GM18951 (cell line): ENCODE measurements at regions not wholly inside any gene's neighbourhood (a gene's known extent, or its start where the extent isn't known, plus 50 kb on each side); places are given as distances from the start of the nearest gene placed in this dataset.

Experiments
- POLR2A ChIP-seq: IDR thresholded peaks from 4 replicates; pipeline ENCODE4 v1.6.1; 2011; ENCODE audit warnings: mild to moderate bottlenecking; ENCODE audit not compliant: insufficient read length, insufficient read depth; ENCODE audit errors: extremely low read depth
- in situ Hi-C: fragments of 300-500 bp; cut with MboI; formaldehyde crosslinking; loops from one replicate; pipeline ENCODE4 v1.12.0; 2022; ENCODE audit warnings: low sequenced_read_pairs, mixed read lengths, inconsistent platforms; ENCODE audit not compliant: unreplicated experiment

DNA sequence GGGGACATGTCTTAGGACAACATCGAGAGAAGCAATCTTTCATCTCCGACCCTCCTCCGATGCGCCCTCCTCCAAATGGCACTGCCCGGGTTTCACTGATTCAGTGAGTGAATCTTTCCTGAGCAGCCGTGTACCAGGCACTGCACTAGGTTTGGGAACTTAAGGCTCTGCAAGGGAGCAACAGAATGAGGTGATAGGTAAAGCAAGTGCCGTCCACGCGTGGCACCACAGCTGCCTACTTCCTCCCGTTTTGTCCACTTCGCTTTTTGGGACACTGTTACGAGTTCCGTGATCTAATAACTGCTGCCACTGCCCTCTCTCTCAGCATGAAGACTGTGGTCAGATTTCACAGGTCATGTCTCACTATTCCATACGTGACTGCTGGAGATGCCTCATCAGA is 131.0 kb downstream of the TEX29 start:
- in situ Hi-C loops, result no loop called here
- TF ChIP-seq POLR2A, result no peak

DNA sequence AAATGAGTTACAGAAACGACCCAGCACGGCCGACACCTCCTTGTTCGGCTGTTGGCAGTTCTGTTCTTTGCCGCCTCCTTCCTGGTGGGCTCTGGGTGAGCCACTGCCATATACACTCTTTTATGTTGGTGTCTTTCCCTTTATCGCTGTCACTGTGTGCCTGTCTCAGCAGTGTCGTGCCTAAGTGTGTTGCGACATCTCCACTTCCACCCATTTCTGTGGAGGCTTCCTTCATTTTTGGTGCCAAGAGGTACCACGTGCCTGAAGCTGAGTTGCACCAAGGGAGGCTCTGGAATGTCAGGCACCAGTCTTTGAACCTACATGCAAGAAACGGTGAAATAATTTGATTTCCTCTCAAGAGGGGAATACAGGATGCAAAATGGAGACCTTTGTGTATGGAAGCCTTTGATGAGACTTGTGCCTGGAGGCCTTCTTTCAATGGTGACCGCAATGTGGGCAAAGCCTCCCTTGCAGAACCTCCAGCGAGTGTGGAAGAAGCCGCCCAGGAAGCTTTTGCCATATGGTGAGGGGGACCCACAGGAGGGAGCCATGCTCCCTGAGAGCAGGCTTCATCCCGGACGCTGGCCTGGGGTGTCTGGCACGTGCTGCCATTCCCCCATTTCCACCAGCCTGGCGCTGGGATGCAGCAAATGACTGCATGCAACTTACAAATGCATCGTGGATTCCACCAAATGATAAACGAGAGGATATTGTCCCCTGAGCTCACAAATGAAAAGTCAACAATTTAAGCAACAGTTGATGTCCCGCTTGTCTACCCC is 136.2 kb downstream of the TEX29 start:
- in situ Hi-C loops, result no loop called here
- TF ChIP-seq POLR2A, result no peak

DNA sequence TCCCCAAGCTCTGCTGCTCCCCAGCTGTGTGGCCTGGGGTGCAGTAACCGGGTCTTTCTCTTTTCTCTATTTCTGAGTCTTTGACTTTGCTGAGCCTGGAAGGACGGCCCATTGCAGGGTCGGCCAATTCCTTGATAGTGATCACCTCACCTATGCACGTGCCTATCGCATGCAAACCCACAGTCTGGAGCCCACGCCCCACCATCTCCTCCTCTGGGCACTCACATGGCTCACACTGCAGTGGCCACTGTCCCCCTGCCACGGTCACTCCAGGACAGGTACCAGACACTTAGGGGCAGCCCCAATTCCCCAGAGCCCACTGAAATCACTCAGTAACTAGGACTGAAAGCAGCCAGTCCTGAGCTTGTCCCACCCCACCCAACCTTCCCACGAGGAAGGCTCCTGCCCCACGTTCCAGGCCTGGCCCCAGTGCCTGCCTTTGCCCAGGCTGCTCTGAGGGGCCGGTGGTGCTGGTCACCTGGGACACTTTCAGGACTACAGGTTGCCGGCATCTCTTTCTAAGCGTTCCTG is 137.6 kb downstream of the TEX29 start:
- in situ Hi-C loops, result no loop called here
- no peak for TF ChIP-seq POLR2A

GRCh38 chr13:111458739-111459138 is 138.3 kb downstream of the TEX29 start:
- no peak for TF ChIP-seq POLR2A
- in situ Hi-C loops, result no loop called here

- no peak for TF ChIP-seq POLR2A
- in situ Hi-C loops, result no loop called here
These were observed 139.5 kb downstream of the TEX29 start for GRCh38 chr13:111459803-111460547.

DNA sequence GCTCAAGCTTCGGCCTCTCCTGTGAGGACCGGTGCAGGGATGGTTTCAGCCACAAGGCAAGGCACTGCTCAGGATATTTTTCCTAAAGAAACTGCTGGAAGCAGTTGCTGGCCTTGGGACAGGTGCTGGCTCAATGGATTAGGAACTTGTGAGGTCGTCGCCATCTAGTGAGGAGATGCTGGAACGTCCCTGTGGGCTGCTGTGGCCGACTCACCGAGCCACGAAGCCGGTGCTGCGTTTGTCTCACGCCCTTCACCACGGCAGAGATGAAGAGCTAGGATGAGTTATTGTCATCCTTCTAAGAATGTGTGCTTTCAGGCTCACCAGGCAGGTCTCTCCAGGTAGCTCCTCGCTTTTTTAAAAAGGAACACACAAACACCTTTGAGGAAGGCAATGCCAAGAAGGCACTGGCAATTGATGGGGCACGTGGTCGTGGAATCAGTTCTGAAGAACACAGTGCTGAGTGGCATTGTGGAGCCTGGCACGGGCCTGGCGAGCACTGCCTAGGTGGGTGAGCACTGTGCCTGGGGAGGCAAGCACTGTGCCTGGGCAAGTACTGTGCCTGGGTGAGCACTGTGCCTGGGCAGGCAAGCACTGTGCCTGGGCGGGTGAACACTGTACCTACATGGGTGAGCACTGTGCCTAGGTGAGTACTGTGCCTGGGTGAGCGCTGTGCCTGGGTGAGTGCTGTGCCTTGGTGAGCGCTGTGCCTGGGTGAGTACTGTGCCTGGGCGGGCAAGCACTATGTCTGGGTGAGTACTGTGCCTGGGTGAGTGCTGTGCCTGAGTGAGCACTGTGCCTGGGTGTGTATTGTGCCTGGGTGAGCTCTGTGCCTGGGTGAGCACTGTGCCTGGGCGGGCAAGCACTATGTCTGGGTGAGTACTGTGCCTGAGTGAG is 140.4 kb downstream of the TEX29 start:
- no peak for TF ChIP-seq POLR2A
- in situ Hi-C loops, result no loop called here

- in situ Hi-C loops, result no loop called here
- TF ChIP-seq POLR2A, result no peak
These were observed 141.2 kb downstream of the TEX29 start for GRCh38 chr13:111461445-111462149.

DNA sequence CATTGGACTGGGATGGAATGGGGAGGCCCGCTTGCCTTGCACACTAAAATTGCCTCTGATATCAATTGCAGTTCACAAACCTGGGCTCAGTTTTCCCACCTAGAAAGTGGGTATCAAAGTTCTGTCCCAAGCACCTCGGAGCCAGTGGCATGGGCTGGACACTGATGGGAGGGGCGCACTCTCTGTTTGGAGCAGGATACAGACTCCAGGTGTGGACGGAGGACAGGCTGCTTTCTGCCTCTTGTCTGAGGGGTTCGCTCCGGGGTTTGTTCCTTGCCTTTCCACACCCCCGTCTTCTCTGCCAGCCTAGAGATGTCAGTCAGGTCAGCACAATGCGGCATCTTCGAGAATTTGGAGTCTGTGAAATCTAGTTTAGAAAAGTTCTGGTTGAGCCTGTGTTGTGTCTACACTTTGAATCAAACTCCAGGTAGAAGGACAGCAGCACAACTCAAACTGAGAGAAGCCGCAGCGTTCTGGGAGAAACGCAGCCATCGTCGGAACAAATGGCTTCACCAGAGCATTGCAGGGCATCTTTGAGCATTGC is 141.9 kb downstream of the TEX29 start:
- no peak for TF ChIP-seq POLR2A
- in situ Hi-C loops, result no loop called here

- no peak for TF ChIP-seq POLR2A
- in situ Hi-C loops, result no loop called here
These were observed 142.5 kb downstream of the TEX29 start for GRCh38 chr13:111462944-111463343.

DNA sequence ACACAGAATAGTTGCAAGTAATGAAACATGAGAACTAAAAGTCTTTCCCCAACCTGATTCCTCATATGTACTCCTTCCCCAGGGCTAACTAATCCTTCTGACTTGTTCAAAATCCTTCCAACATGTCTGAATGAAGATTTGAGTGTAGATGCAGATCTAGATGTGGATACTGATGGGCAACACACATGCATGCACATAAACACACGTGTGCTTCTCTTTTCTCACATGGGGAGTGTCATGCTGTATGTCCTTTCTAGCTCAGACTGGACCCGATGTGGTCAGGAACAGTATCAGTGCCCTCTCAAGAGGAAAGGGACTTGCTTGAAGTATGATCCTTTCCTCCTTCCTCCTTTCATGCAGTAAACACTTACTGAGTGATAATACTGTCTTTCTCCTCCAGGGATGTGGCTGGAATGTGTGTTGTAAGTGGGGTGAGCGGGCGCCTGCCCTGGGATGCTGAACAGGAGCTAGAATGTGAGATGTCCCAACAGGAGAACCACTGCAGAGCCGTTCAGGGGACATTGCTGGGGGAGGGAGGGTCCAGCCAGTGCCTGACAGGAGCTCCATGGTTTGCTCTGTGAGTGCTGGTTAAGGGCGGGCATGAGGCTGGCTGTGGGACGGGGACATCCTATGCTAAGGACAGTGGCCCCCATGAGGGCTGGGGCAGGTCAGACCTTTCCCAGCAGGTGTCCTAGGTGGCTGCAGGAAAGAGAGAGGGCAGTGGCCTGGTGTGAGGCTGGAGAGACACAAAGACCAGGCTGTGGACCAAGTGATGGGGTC is 146.9 kb downstream of the TEX29 start:
- no peak for TF ChIP-seq POLR2A
- in situ Hi-C loops, result no loop called here
